ENCODE measurements at regions not wholly inside any gene's neighbourhood (a gene's known extent, or its start where the extent isn't known, plus 50 kb on each side); places are given as distances from the start of the nearest gene placed in this dataset.
"Not testable (repeated sequence)": the region's sequence is repeated elsewhere in the genome, so short reads cannot be mapped to it uniquely, and the experiment has no call there.

- TF ChIP-seq AFF4 (CRISPR knock-in tag; IDR thresholded peaks at IDR 0.05; ENCODE audit: borderline replicate concordance): no peak
- TF ChIP-seq MXD4 (CRISPR knock-in tag; IDR thresholded peaks at IDR 0.05; ENCODE audit: borderline replicate concordance): no peak
- no peak for TF ChIP-seq ZNF512 (CRISPR knock-in tag; IDR thresholded peaks at IDR 0.05; ENCODE audit: borderline replicate concordance)
- TF ChIP-seq ZNF219 (CRISPR knock-in tag; IDR thresholded peaks at IDR 0.05; ENCODE audit: borderline replicate concordance): no peak
- no peak for TF ChIP-seq FOXP4 (CRISPR knock-in tag; IDR thresholded peaks at IDR 0.05)
- no peak for TF ChIP-seq ZBTB43 (CRISPR knock-in tag; IDR thresholded peaks at IDR 0.05)
- no peak for TF ChIP-seq ZNF281 (CRISPR knock-in tag; IDR thresholded peaks at IDR 0.05)
- no peak for TF ChIP-seq ZNF532 (CRISPR knock-in tag; IDR thresholded peaks at IDR 0.05; ENCODE audit: borderline replicate concordance)
- TF ChIP-seq NFE2L1 (CRISPR knock-in tag; IDR thresholded peaks at IDR 0.05): no peak
- no peak for TF ChIP-seq E2F4 (CRISPR knock-in tag; IDR thresholded peaks at IDR 0.05; ENCODE audit: borderline replicate concordance, low read depth)
- no peak for TF ChIP-seq ZNF416 (CRISPR knock-in tag; IDR thresholded peaks at IDR 0.05)
These were observed 162.8 kb downstream of the TENT5A start (continued) for GRCh38 chr6:81589465-81590313.

- DNase-seq (ENCODE audit: low spot score); CTCF ChIA-PET: not testable (repeated sequence)
These were observed 166.8 kb downstream of the TENT5A start for GRCh38 chr6:81585686-81586085.

GRCh38 chr6:81584156-81584555, 168.3 kb downstream of the TENT5A start:
- H3K27ac Mint-ChIP-seq; H3K36me3 Mint-ChIP-seq; CTCF ChIA-PET; H3K4me3 Mint-ChIP-seq; H3K27me3 Mint-ChIP-seq (ENCODE audit: low read depth); POLR2A ChIA-PET; H3K4me1 Mint-ChIP-seq; ATAC-seq; DNase-seq (ENCODE audit: low spot score): not testable (repeated sequence)
- H3K9me3 Mint-ChIP-seq: peaks cover 26% of the 10 kb centered on the region

More at GRCh38 chr6:81585686-81586085, 166.8 kb downstream of the TENT5A start:
- H3K4me1 Mint-ChIP-seq; POLR2A ChIA-PET; H3K27me3 Mint-ChIP-seq (ENCODE audit: low read depth); H3K27ac Mint-ChIP-seq; ATAC-seq; H3K4me3 Mint-ChIP-seq; H3K36me3 Mint-ChIP-seq: not testable (repeated sequence)
- peaks cover 22% of the 10 kb centered on the region for H3K9me3 Mint-ChIP-seq

All from WTC11 (cell line).